ENCODE measurements at regions not wholly inside any gene's neighbourhood (a gene's known extent, or its start where the extent isn't known, plus 50 kb on each side); places are given as distances from the start of the nearest gene placed in this dataset.
"Not testable (repeated sequence)": the region's sequence is repeated elsewhere in the genome, so short reads cannot be mapped to it uniquely, and the experiment has no call there.

DNA sequence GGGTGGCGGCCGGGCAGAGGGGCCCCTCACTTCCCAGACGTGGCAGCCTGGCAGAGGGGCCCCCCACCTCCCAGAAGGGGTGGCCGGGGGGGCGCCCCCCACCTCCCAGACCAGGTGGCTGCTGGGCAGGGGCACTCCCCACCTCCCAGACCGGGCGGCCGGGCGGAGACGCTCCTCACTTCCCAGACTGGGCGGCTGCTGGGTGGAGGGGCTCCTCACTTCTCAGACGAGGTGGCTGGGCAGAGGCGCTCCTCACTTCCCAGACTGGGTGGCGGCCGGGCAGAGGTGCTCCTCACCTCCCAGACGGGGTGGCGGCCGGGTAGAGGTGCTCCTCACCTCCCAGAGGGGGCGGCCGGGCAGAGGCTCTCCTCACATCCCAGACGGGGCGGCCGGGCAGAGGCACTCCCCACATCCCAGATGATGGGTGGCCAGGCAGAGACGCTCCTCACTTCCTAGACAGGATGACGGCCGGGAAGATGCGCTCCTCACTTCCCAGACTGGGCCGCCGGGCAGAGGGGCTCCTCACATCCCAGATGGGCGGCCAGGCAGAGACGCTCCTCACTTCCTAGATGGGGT lies 303.2 kb upstream of the DIPK2B start:
- not testable (repeated sequence) for TF ChIP-seq CTCF, POLR2A (IDR thresholded peaks at IDR 0.05)
